ENCODE measurements at regions not wholly inside any gene's neighbourhood (a gene's known extent, or its start where the extent isn't known, plus 50 kb on each side); places are given as distances from the start of the nearest gene placed in this dataset.
"Not testable (repeated sequence)": the region's sequence is repeated elsewhere in the genome, so short reads cannot be mapped to it uniquely, and the experiment has no call there.

GRCh38 chr19:28583242-28583641, 629.7 kb downstream of the UQCRFS1 start:
- no peak for DNase-seq

GRCh38 chr19:28582796-28583195, 630.2 kb downstream of the UQCRFS1 start:
- no peak for DNase-seq

- no peak for DNase-seq
Observed at GRCh38 chr19:28582344-28582743, 630.6 kb downstream of the UQCRFS1 start.

GRCh38 chr19:28581468-28581770, 631.5 kb downstream of the UQCRFS1 start:
- no peak for DNase-seq

GRCh38 chr19:28578786-28579505, 634.0 kb downstream of the UQCRFS1 start:
- DNase-seq: no peak

- no peak for DNase-seq
Observed at GRCh38 chr19:28578208-28578607, 634.7 kb downstream of the UQCRFS1 start.

GRCh38 chr19:28577666-28578065, 635.3 kb downstream of the UQCRFS1 start:
- DNase-seq: no peak

- DNase-seq: no peak
Observed at GRCh38 chr19:28577233-28577632, 635.7 kb downstream of the UQCRFS1 start.

- DNase-seq: no peak
Observed at GRCh38 chr19:28575816-28576215, 637.1 kb downstream of the UQCRFS1 start.

GRCh38 chr19:28575312-28575711, 637.6 kb downstream of the UQCRFS1 start:
- DNase-seq: not testable (repeated sequence)

GRCh38 chr19:28574212-28574611, 638.7 kb downstream of the UQCRFS1 start:
- DNase-seq: no peak

GRCh38 chr19:28569132-28570131, 643.5 kb downstream of the UQCRFS1 start:
- DNase-seq: no peak

GRCh38 chr19:28567834-28568233, 645.1 kb downstream of the UQCRFS1 start:
- no peak for DNase-seq

- DNase-seq: no peak
Observed at GRCh38 chr19:28563964-28564921, 648.7 kb downstream of the UQCRFS1 start.

- no peak for DNase-seq
Observed at GRCh38 chr19:28560786-28561185, 652.2 kb downstream of the UQCRFS1 start.

- no peak for DNase-seq
Observed at GRCh38 chr19:28558783-28559182, 654.2 kb downstream of the UQCRFS1 start.

- DNase-seq: no peak
Observed at GRCh38 chr19:28556371-28556770, 656.6 kb downstream of the UQCRFS1 start.

- no peak for DNase-seq
Observed at GRCh38 chr19:28555317-28555716, 657.6 kb downstream of the UQCRFS1 start.

GRCh38 chr19:28554321-28555091, 658.4 kb downstream of the UQCRFS1 start:
- no peak for DNase-seq

GRCh38 chr19:28553764-28554163, 659.2 kb downstream of the UQCRFS1 start:
- no peak for DNase-seq

- DNase-seq: no peak
Observed at GRCh38 chr19:28553005-28553404, 659.9 kb downstream of the UQCRFS1 start.

GRCh38 chr19:28549680-28550277, 663.2 kb downstream of the UQCRFS1 start:
- DNase-seq: no peak
